ENCODE measurements at regions not wholly inside any gene's neighbourhood (a gene's known extent, or its start where the extent isn't known, plus 50 kb on each side); places are given as distances from the start of the nearest gene placed in this dataset.

GRCh38 chr9:11457825-11458790 lies 845.3 kb upstream of the PTPRD start:
- H3K27me3 Mint-ChIP-seq = no peaks in the 10 kb centered on the region
- ATAC-seq = no peak
- no peak overlapping the region for H3K27ac Mint-ChIP-seq
- H3K36me3 Mint-ChIP-seq = no peaks in the 10 kb centered on the region
- H3K4me3 Mint-ChIP-seq = no peak overlapping the region
- H3K9me3 Mint-ChIP-seq = no peaks in the 10 kb centered on the region
- H3K4me1 Mint-ChIP-seq = no peaks in the 10 kb centered on the region

GRCh38 chr9:11469745-11470144 lies 856.9 kb upstream of the PTPRD start:
- H3K4me3 Mint-ChIP-seq = no peak overlapping the region
- ATAC-seq = no peak
- H3K27ac Mint-ChIP-seq = no peak overlapping the region
- H3K36me3 Mint-ChIP-seq = no peaks in the 10 kb centered on the region
- H3K4me1 Mint-ChIP-seq = no peaks in the 10 kb centered on the region
- H3K27me3 Mint-ChIP-seq = no peaks in the 10 kb centered on the region
- H3K9me3 Mint-ChIP-seq = peaks cover 4% of the 10 kb centered on the region

- H3K4me3 Mint-ChIP-seq = no peak overlapping the region
- no peaks in the 10 kb centered on the region for H3K4me1 Mint-ChIP-seq
- no peaks in the 10 kb centered on the region for H3K27me3 Mint-ChIP-seq
- H3K27ac Mint-ChIP-seq = no peak overlapping the region
- H3K36me3 Mint-ChIP-seq = no peaks in the 10 kb centered on the region
- peaks cover 7% of the 10 kb centered on the region for H3K9me3 Mint-ChIP-seq
- no peak for ATAC-seq
Observed at GRCh38 chr9:11471321-11471720, 858.5 kb upstream of the PTPRD start.

DNA sequence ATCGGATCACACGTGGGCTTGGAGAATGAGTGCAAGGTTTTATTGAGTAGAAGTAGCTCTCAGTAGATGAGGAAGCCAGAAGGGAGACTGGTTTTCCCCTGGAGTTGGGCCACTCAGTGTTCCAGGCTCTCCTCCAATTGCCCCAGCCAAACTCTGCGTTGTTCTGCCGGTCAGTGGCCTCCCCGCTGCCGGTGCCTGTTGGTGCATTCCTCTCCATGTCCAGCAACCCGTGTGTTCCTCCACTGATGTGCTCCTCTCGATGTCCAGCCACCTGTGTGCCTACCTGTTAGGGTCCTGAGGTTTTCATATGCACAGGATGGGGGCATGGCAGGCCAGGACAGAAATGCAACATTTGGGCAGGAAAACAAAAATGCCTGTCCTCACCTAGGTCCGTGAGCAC lies 888.0 kb upstream of the PTPRD start:
- Mint-ChIP-seq H3K9me3 (peaks cover 3% of the 10 kb centered on the region), H3K36me3 (no peaks in the 10 kb centered on the region), H3K4me1 (no peaks in the 10 kb centered on the region), H3K27ac (no peak overlapping the region), H3K4me3 (no peak overlapping the region), H3K27me3 (no peaks in the 10 kb centered on the region)
- ATAC-seq = no peak

DNA sequence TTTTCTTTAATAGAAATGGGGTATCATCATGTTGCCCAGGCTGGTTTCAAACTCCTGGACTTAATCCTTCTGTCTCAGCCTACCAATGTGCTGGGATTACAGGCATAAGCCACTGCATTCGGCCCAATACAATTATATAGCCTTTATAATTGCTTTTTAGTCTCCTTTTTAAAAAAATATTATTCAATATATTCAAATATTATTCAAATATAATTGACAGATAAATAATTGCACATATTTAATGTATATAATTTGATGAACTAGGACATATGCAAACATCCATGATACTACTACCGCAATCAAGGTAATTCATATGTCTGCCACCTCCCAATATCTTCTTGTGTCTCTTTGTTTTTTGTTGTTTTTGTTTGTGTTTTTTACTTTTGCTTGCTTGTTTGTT lies 894.2 kb upstream of the PTPRD start:
- H3K36me3 Mint-ChIP-seq = no peaks in the 10 kb centered on the region
- H3K9me3 Mint-ChIP-seq = peaks cover 11% of the 10 kb centered on the region
- no peak overlapping the region for H3K4me3 Mint-ChIP-seq
- no peak for ATAC-seq
- no peak overlapping the region for H3K27ac Mint-ChIP-seq
- H3K4me1 Mint-ChIP-seq = no peaks in the 10 kb centered on the region
- H3K27me3 Mint-ChIP-seq = no peaks in the 10 kb centered on the region

GRCh38 chr9:11537566-11537965 lies 924.8 kb upstream of the PTPRD start:
- no peaks in the 10 kb centered on the region for H3K4me1 Mint-ChIP-seq
- peaks cover 3% of the 10 kb centered on the region for H3K9me3 Mint-ChIP-seq
- H3K36me3 Mint-ChIP-seq = no peaks in the 10 kb centered on the region
- ATAC-seq = no peak
- H3K4me3 Mint-ChIP-seq = no peak overlapping the region
- H3K27ac Mint-ChIP-seq = no peak overlapping the region
- H3K27me3 Mint-ChIP-seq = no peaks in the 10 kb centered on the region

DNA sequence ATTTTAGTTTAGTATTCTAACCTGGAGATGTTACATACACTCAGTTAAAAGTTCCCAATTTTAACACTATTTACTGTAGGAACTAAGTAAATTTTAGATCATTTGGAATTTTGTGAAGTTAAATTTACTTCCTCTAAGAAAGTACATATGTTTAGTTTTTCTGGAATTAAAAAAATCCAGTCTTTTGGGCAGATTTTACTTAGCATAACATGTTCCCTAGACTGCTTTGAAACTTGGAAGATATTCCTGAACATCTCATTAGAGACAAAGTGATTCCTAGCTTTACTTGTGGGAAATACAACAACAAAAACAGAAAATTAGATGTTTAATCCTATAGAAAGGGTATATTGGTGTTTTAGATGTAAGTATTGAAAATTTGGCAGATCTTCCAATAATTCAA lies 930.0 kb upstream of the PTPRD start:
- H3K4me3 Mint-ChIP-seq = no peak overlapping the region
- H3K36me3 Mint-ChIP-seq = no peaks in the 10 kb centered on the region
- H3K27ac Mint-ChIP-seq = no peak overlapping the region
- peaks cover 5% of the 10 kb centered on the region for H3K9me3 Mint-ChIP-seq
- H3K4me1 Mint-ChIP-seq = no peaks in the 10 kb centered on the region
- no peak for ATAC-seq
- no peaks in the 10 kb centered on the region for H3K27me3 Mint-ChIP-seq

DNA sequence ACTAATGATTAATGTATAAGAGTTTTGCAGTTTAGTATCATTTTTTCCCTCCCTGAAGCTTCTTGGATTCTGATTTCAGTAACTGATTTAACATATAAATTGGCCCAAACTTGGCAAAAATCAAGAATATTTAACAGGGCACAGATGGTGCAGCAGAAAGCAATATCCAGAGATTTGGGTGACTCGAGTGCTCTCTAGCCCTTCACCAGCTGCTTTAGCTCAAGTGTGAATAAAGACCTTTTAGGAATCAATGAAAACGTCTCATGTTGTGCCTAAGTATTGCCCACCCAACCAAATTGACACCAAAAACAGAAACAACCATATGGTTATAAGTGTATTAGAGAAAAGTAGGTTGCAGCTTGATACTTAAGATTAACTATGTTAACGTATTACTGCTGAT lies 933.4 kb upstream of the PTPRD start:
- H3K9me3 Mint-ChIP-seq = peaks cover 2% of the 10 kb centered on the region
- no peak overlapping the region for H3K4me3 Mint-ChIP-seq
- no peak for ATAC-seq
- no peaks in the 10 kb centered on the region for H3K36me3 Mint-ChIP-seq
- no peaks in the 10 kb centered on the region for H3K4me1 Mint-ChIP-seq
- H3K27ac Mint-ChIP-seq = no peak overlapping the region
- no peaks in the 10 kb centered on the region for H3K27me3 Mint-ChIP-seq

- H3K27me3 Mint-ChIP-seq = no peaks in the 10 kb centered on the region
- peaks cover 2% of the 10 kb centered on the region for H3K9me3 Mint-ChIP-seq
- H3K36me3 Mint-ChIP-seq = no peaks in the 10 kb centered on the region
- ATAC-seq = no peak
- no peaks in the 10 kb centered on the region for H3K4me1 Mint-ChIP-seq
- no peak overlapping the region for H3K4me3 Mint-ChIP-seq
- H3K27ac Mint-ChIP-seq = no peak overlapping the region
Observed at GRCh38 chr9:11549311-11549794, 936.6 kb upstream of the PTPRD start.

DNA sequence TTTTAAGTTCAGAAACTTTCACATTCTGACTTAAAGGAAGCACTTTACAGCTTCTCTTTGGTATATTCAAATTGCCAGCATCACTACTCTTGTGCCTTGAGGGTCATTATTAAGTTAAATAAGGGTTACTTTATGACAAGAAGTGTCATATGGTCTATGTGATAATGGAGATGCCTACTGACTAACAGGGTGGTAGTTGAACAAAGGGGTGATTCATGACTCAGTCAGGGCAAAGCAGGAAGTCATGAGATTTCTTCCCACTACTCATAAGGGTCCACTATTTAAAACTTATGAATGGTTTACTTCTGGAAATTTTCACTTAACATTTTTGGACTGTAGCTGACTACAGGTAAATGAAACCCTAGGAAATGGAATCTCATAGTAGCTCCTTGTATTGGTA lies 938.3 kb upstream of the PTPRD start:
- no peak for ATAC-seq
- Mint-ChIP-seq H3K36me3 (no peaks in the 10 kb centered on the region), H3K4me1 (no peaks in the 10 kb centered on the region), H3K9me3 (peaks cover 2% of the 10 kb centered on the region), H3K27ac (no peak overlapping the region), H3K4me3 (no peak overlapping the region), H3K27me3 (no peaks in the 10 kb centered on the region)

- Mint-ChIP-seq H3K4me3 (no peak overlapping the region), H3K36me3 (no peaks in the 10 kb centered on the region), H3K27ac (no peak overlapping the region), H3K4me1 (no peaks in the 10 kb centered on the region), H3K27me3 (no peaks in the 10 kb centered on the region), H3K9me3 (peaks cover 8% of the 10 kb centered on the region)
- no peak for ATAC-seq
Observed at GRCh38 chr9:11558043-11558442, 945.2 kb upstream of the PTPRD start.

DNA sequence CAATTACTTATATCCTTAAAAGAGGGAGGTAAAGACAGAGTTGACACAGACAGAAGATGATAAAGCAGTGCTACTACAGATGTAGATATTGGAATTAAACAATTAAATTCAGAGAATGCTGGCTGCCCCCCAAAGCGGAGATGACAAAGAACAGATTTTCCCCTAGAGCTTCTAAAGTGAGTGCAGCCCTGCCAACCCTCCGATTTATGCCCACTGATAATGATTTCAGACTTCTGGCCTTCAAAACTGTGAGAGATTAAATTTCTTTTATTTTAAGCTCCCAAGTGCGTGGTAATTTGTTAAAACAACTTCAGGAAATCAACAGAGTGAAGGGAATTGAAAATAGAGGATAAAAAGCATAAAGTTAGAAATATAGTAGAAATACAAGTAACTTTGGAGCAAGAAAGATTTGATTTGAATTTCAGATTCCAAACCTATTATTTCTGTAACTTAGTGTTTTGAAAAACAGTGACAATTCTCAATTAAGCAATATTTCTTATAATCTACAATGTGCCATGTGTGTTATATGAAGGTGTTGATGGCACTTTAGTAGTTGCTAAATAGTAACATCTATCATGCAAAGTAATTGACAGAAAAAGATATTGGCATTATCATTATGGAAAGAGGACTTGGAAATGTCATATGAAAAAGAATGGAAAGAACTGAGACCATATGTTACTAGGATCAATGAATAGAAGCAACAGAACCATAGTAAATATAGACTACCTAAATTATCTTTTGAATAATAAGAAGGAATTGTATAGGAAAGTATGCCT lies 946.4 kb upstream of the PTPRD start:
- Mint-ChIP-seq H3K27ac (no peak overlapping the region), H3K4me3 (no peak overlapping the region), H3K27me3 (no peaks in the 10 kb centered on the region), H3K36me3 (no peaks in the 10 kb centered on the region), H3K9me3 (peaks cover 8% of the 10 kb centered on the region), H3K4me1 (no peaks in the 10 kb centered on the region)
- ATAC-seq = no peak

- Mint-ChIP-seq H3K36me3 (no peaks in the 10 kb centered on the region), H3K4me1 (no peaks in the 10 kb centered on the region), H3K4me3 (no peak overlapping the region), H3K27me3 (no peaks in the 10 kb centered on the region), H3K9me3 (peaks cover 2% of the 10 kb centered on the region), H3K27ac (no peak overlapping the region)
- ATAC-seq = no peak
Observed at GRCh38 chr9:11577522-11577921, 964.7 kb upstream of the PTPRD start.

- peaks cover 7% of the 10 kb centered on the region for H3K9me3 Mint-ChIP-seq
- no peak overlapping the region for H3K27ac Mint-ChIP-seq
- H3K36me3 Mint-ChIP-seq = no peaks in the 10 kb centered on the region
- H3K4me1 Mint-ChIP-seq = no peaks in the 10 kb centered on the region
- H3K27me3 Mint-ChIP-seq = no peaks in the 10 kb centered on the region
- no peak overlapping the region for H3K4me3 Mint-ChIP-seq
- ATAC-seq = no peak
Observed at GRCh38 chr9:11595756-11596155, 983.0 kb upstream of the PTPRD start.

DNA sequence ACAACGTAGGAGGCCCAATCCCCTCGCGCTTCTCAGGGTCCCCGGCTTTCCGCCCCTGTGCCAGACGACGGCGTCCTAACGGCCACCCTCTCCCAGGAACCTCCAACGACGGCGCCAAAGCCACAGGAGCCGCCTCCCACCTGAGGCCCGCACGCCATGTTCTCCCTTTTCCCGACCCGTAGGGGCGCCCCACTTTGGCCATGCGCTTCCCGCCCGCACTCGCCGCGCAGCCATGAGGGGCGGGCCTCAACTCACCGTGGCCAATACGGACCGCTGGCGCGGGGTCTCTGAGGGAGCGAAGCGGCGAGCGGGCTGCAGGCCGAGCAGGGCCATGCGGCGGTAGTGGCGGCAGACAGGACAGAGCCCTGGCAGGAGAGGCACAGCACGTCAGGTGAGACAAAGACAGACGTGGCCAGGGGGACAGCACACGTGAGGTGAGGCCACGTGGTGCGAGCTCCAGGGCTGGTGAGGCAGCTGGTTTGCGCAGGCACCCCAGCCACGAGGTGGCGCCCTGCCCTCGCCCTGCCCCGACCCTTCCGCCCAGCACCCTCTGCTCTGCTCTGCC lies 1005.5 kb upstream of the PTPRD start:
- Mint-ChIP-seq H3K4me1 (no peaks in the 10 kb centered on the region), H3K4me3 (no peak overlapping the region), H3K27ac (no peak overlapping the region), H3K36me3 (no peaks in the 10 kb centered on the region), H3K9me3 (peaks cover 10% of the 10 kb centered on the region), H3K27me3 (no peaks in the 10 kb centered on the region)
- peak; percentile 63 for ATAC-seq

All from stimulated activated memory B cell treated with anti-CD40 and anti-IgM and Interleukin-4, amounts not matched to agents 10 μg/mL and 1 μg/mL and 100 μg/mL, for 72 hours (primary cell).